ENCODE measurements at regions not wholly inside any gene's neighbourhood (a gene's known extent, or its start where the extent isn't known, plus 50 kb on each side); places are given as distances from the start of the nearest gene placed in this dataset.

DNA sequence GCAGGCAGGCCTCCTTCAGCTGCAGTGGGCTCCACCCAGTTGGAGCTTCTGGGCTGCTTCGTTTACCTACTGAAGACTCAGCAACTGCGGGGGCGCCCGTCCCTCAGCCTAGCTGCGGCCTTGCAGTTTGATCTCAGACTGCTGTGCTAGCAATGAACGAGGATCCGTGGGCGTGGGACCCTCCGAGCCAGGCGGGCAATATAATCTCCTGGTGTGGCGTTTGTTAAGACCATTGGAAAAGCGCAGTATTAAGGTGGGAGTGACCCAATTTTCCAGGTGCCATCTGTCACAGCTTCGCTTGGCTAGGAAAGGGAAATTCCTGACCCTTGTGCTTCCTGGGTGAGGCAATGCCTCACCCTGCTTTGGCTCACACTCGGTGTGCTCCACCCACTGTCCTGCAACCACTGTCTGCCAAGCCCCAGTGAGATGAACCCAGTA is 159.2 kb upstream of the FOXP2 start:
- TF ChIP-seq SRF (IDR thresholded peaks at IDR 0.05; ENCODE audit: low read depth): no peak
- TF ChIP-seq, protein P1, sequence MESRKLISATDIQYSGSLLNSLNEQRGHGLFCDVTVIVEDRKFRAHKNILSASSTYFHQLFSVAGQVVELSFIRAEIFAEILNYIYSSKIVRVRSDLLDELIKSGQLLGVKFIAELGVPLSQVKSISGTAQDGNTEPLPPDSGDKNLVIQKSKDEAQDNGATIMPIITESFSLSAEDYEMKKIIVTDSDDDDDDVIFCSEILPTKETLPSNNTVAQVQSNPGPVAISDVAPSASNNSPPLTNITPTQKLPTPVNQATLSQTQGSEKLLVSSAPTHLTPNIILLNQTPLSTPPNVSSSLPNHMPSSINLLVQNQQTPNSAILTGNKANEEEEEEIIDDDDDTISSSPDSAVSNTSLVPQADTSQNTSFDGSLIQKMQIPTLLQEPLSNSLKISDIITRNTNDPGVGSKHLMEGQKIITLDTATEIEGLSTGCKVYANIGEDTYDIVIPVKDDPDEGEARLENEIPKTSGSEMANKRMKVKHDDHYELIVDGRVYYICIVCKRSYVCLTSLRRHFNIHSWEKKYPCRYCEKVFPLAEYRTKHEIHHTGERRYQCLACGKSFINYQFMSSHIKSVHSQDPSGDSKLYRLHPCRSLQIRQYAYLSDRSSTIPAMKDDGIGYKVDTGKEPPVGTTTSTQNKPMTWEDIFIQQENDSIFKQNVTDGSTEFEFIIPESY (IDR thresholded peaks at IDR 0.05; ENCODE audit: extremely low read depth, insufficient replicate concordance, low read length): no peak
- no peak for TF ChIP-seq EZH2phosphoT487 (IDR thresholded peaks at IDR 0.05; ENCODE audit: borderline replicate concordance)
- no peak for TF ChIP-seq YY1 (IDR thresholded peaks at IDR 0.05; ENCODE audit: extremely low read depth, insufficient replicate concordance, low read depth, low read length)
- TF ChIP-seq SP1 (IDR thresholded peaks at IDR 0.05; ENCODE audit: low read depth): no peak
- no peak for TF ChIP-seq EGR1 (IDR thresholded peaks at IDR 0.05; ENCODE audit: low read depth)
- TF ChIP-seq CBX3 (IDR thresholded peaks at IDR 0.05; ENCODE audit: low read depth): no peak
- no peak for TF ChIP-seq ZFX (IDR thresholded peaks at IDR 0.05)
- TF ChIP-seq, protein P2, sequence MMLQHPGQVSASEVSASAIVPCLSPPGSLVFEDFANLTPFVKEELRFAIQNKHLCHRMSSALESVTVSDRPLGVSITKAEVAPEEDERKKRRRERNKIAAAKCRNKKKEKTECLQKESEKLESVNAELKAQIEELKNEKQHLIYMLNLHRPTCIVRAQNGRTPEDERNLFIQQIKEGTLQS (IDR thresholded peaks at IDR 0.05): no peak
- no peak for TF ChIP-seq RAD21 (IDR thresholded peaks at IDR 0.05; ENCODE audit: low read depth)
- TF ChIP-seq ELF1 (IDR thresholded peaks at IDR 0.05; ENCODE audit: borderline replicate concordance, low read depth): no peak
- TF ChIP-seq, protein P3, sequence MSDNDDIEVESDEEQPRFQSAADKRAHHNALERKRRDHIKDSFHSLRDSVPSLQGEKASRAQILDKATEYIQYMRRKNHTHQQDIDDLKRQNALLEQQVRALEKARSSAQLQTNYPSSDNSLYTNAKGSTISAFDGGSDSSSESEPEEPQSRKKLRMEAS (IDR thresholded peaks at IDR 0.05): no peak
- intact Hi-C loops (cut with micrococcal nuclease): no loop called here
- Histone ChIP-seq H4K20me1 (ENCODE audit: insufficient read depth) (no peaks in the 10 kb centered on the region), H3K4me3 (replicated peaks in 1 of 2; ENCODE audit: low read depth in 1 of 2, low read length in 2 of 2) (no peak overlapping the region), H2AFZ (ENCODE audit: low read depth, low read length, poor library complexity, severe bottlenecking) (no peak overlapping the region), H3K27ac (ENCODE audit: low read depth, low read length) (no peak overlapping the region), H3K9ac (ENCODE audit: low read length) (no peak overlapping the region), H3K79me2 (ENCODE audit: insufficient read depth, low read length) (no peaks in the 10 kb centered on the region), H3K9me2 (ENCODE audit: insufficient read depth) (no peaks in the 10 kb centered on the region), H3K4me2 (ENCODE audit: low read length) (no peak overlapping the region), H3K4me1 (ENCODE audit: control insufficient read depth in 1 of 2, insufficient read depth in 2 of 2, low read length in 2 of 2) (no peaks in the 10 kb centered on the region), H3K27me3 (ENCODE audit: insufficient read depth, low read length) (no peaks in the 10 kb centered on the region), H3K9me3 (ENCODE audit: control insufficient read depth in 1 of 2, insufficient read depth in 1 of 2, low read depth in 1 of 2, low read length in 2 of 2) (no peaks in the 10 kb centered on the region), H3K36me3 (ENCODE audit: control insufficient read depth in 1 of 2, insufficient read depth in 2 of 2, low read length in 2 of 2) (no peaks in the 10 kb centered on the region)
- DNase-seq (ENCODE audit: low read depth, low spot score) (no peak), ATAC-seq (no peak)
- POLR2A ChIA-PET: no interaction called here
- RAD21 ChIA-PET (ENCODE audit: low non-redundant PET in 1 of 2, low total read pairs in 2 of 2, uncharacterized antibody in 2 of 2, unreplicated experiment in 2 of 2): no interaction called here
- BruUV-seq (replicated peaks): no TSS peak
- CTCF ChIA-PET: no interaction called here

All from HCT116 (cell line).